ENCODE measurements at regions not wholly inside any gene's neighbourhood (a gene's known extent, or its start where the extent isn't known, plus 50 kb on each side); places are given as distances from the start of the nearest gene placed in this dataset.

DNA sequence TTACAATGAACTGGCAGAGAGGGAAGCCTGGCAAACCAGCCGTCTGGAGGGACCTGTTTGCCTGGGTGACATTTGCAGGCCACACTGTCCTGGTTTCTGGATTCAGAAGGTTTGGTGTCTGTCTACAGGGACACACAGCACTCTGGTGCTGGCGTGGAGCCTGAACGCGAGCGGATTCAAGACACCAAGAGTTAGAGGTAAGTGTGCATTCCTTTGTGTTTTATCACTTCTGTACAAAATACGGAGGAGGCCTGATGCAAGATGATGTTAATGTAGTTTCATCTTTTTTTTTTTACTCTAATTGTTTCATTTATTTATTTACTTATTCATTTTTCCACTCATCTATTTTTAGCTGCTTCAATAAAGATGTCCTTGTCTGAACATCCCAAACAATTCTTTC is 485.3 kb upstream of the ADARB2 start:
- DNase-seq (ENCODE audit: low spot score in 2 of 2), result no peak
- no peaks in the 10 kb centered on the region for H3K9me3 ChIP-seq
- no peak overlapping the region for H3K4me3 ChIP-seq
- H3K36me3 ChIP-seq, result no peaks in the 10 kb centered on the region
- no peak overlapping the region for H3K27ac ChIP-seq
- TF ChIP-seq POLR2A (IDR thresholded peaks at IDR 0.05), result no peak
- TF ChIP-seq POLR2AphosphoS5 (IDR thresholded peaks at IDR 0.05), result no peak
- TF ChIP-seq, protein P1, sequence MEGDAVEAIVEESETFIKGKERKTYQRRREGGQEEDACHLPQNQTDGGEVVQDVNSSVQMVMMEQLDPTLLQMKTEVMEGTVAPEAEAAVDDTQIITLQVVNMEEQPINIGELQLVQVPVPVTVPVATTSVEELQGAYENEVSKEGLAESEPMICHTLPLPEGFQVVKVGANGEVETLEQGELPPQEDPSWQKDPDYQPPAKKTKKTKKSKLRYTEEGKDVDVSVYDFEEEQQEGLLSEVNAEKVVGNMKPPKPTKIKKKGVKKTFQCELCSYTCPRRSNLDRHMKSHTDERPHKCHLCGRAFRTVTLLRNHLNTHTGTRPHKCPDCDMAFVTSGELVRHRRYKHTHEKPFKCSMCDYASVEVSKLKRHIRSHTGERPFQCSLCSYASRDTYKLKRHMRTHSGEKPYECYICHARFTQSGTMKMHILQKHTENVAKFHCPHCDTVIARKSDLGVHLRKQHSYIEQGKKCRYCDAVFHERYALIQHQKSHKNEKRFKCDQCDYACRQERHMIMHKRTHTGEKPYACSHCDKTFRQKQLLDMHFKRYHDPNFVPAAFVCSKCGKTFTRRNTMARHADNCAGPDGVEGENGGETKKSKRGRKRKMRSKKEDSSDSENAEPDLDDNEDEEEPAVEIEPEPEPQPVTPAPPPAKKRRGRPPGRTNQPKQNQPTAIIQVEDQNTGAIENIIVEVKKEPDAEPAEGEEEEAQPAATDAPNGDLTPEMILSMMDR (IDR thresholded peaks at IDR 0.05), result no peak
- H3K27me3 ChIP-seq, result no peaks in the 10 kb centered on the region
- no peaks in the 10 kb centered on the region for H3K4me1 ChIP-seq
- intact Hi-C loops (cut with DNase I; ENCODE audit: low total_unique reads), result no loop called here

DNA sequence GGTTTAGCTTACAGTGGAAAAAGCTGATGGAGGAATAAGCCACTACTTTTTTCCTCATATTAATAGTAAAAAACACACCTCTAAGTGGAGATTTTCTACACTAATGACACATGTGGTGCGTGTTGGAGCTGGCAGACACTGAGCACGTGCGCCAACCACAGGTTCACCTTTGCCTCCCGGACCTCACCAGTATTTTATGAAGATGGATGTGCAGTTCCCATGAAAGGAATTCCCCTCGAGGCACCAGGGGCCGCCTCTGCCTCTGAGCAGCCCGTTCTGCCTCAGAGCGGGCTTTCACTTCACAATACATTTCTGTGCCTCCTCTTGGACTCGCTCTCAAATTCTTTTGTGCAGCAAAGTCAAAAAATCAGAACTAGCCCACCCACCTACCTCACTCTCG is 477.5 kb upstream of the ADARB2 start:
- Histone ChIP-seq H3K27ac (no peak overlapping the region), H3K4me1 (no peaks in the 10 kb centered on the region), H3K36me3 (no peaks in the 10 kb centered on the region), H3K27me3 (peaks cover 0 to 10% of the 10 kb centered on the region in 2 donors), H3K9me3 (no peaks in the 10 kb centered on the region), H3K4me3 (no peak overlapping the region)
- no peak for DNase-seq (ENCODE audit: low spot score in 2 of 2)
- intact Hi-C loops (cut with DNase I; ENCODE audit: low total_unique reads), result no loop called here
- TF ChIP-seq, protein P1 (IDR thresholded peaks at IDR 0.05), result no peak
- TF ChIP-seq POLR2AphosphoS5 (IDR thresholded peaks at IDR 0.05) (no peak), POLR2A (IDR thresholded peaks at IDR 0.05) (no peak)

DNA sequence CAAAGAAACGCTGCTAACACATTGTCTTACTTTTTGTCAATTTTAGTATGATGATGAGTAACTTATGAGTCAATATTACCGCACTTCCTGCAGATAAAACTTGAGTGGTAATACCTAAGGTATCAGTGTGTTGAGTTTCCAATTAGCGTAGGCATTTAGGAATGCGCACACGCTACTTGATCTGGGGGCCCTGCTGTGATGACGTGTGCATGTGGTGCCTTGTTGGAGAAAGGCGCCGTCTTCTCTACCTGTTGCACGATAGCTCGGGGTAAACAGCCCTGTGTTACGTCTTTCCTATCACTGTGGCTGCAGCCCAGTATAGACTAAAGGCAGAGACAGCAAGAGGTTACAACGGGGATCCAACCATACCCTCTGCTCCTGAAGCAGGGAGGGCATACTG is 476.8 kb upstream of the ADARB2 start:
- peaks cover 0 to 10% of the 10 kb centered on the region in 2 donors for H3K27me3 ChIP-seq
- H3K4me1 ChIP-seq, result no peaks in the 10 kb centered on the region
- no peak for DNase-seq (ENCODE audit: low spot score in 2 of 2)
- TF ChIP-seq, protein P1 (IDR thresholded peaks at IDR 0.05), result no peak
- no peak for TF ChIP-seq POLR2AphosphoS5 (IDR thresholded peaks at IDR 0.05)
- TF ChIP-seq POLR2A (IDR thresholded peaks at IDR 0.05), result no peak
- H3K27ac ChIP-seq, result no peak overlapping the region
- H3K9me3 ChIP-seq, result no peaks in the 10 kb centered on the region
- no peak overlapping the region for H3K4me3 ChIP-seq
- intact Hi-C loops (cut with DNase I; ENCODE audit: low total_unique reads), result no loop called here
- H3K36me3 ChIP-seq, result no peaks in the 10 kb centered on the region

DNA sequence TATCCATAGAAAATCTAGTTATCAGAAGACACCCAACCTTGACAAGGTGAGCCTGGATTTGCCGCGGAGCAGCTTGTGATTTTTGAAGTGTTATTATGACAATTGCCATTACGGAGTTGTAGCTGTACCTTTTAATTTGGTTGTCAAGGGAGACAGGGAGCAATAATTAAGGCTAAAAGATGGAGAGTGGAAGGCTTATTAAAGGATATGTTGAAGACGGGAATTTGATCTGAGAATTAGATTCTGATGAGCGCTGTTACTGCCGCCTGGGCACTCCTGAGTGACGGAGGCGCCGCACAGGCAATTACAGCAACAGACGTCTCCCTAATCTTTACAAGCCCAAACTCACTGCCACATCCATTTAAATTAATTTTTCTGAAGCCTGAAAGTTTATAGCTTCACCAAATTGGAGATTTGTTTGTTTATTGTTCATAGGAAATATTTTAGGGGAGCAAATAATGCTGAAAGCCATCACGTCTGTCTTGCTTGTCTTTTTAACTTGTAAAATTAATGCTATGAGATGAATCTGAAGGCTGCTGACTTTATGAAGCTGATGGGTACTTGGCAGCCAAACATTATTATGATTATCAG is 475.0 kb upstream of the ADARB2 start:
- no peaks in the 10 kb centered on the region for H3K9me3 ChIP-seq
- H3K4me1 ChIP-seq, result no peaks in the 10 kb centered on the region
- intact Hi-C loops (cut with DNase I; ENCODE audit: low total_unique reads), result no loop called here
- H3K27ac ChIP-seq, result no peak overlapping the region
- no peak for DNase-seq (ENCODE audit: low spot score in 2 of 2)
- no peak for TF ChIP-seq POLR2A (IDR thresholded peaks at IDR 0.05)
- TF ChIP-seq, protein P1 (IDR thresholded peaks at IDR 0.05), result no peak
- no peak for TF ChIP-seq POLR2AphosphoS5 (IDR thresholded peaks at IDR 0.05)
- H3K27me3 ChIP-seq, result peaks cover 0 to 10% of the 10 kb centered on the region in 2 donors
- H3K4me3 ChIP-seq, result no peak overlapping the region
- H3K36me3 ChIP-seq, result no peaks in the 10 kb centered on the region

DNA sequence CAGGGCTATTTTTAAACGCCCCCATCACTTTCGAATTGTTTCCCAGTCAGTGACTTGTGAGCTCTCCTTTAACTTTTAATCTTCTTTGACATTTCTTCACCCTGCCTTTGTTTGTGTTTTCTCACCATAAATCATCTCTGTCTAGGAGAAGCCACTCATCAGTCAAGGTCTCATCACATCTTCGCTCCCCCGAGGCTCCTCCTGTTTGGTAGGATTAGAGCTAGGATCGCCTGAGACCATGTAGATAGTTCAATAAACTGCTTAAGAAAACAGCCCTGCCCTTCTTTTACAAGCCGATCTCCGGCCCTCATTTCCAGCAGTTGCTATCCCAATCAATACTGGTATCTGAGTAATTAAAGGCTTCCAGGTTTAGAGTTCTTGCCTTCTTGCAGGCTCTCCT is 472.8 kb upstream of the ADARB2 start:
- Histone ChIP-seq H3K4me3 (no peak overlapping the region), H3K27me3 (peaks cover 0 to 10% of the 10 kb centered on the region in 2 donors), H3K27ac (no peak overlapping the region), H3K9me3 (no peaks in the 10 kb centered on the region), H3K4me1 (no peaks in the 10 kb centered on the region), H3K36me3 (no peaks in the 10 kb centered on the region)
- DNase-seq (ENCODE audit: low spot score in 2 of 2), result no peak
- intact Hi-C loops (cut with DNase I; ENCODE audit: low total_unique reads), result no loop called here
- no peak for TF ChIP-seq POLR2A (IDR thresholded peaks at IDR 0.05)
- TF ChIP-seq POLR2AphosphoS5 (IDR thresholded peaks at IDR 0.05), result no peak
- TF ChIP-seq, protein P1 (IDR thresholded peaks at IDR 0.05), result no peak
